ENCODE measurements at regions not wholly inside any gene's neighbourhood (a gene's known extent, or its start where the extent isn't known, plus 50 kb on each side); places are given as distances from the start of the nearest gene placed in this dataset.

- Mint-ChIP-seq H3K4me3 (no peak overlapping the region), H3K36me3 (no peaks in the 10 kb centered on the region), H3K9me3 (peaks cover 0 to 2% (median 0%) of the 10 kb centered on the region in 3 donors), H3K4me1 (no peaks in the 10 kb centered on the region), H3K27me3 (no peaks in the 10 kb centered on the region), H3K27ac (no peak overlapping the region)
Observed at GRCh38 chr11:92829671-92830070, 139.8 kb upstream of the MTNR1B start.

GRCh38 chr11:92830377-92831155 lies 138.9 kb upstream of the MTNR1B start:
- Mint-ChIP-seq H3K9me3 (peaks cover 0 to 2% (median 0%) of the 10 kb centered on the region in 3 donors), H3K36me3 (no peaks in the 10 kb centered on the region), H3K4me1 (no peaks in the 10 kb centered on the region), H3K27me3 (no peaks in the 10 kb centered on the region), H3K4me3 (peak overlapping the region in 1 of 4 donors; percentile 52), H3K27ac (no peak overlapping the region)

GRCh38 chr11:92834296-92835020 lies 135.0 kb upstream of the MTNR1B start:
- Mint-ChIP-seq H3K36me3 (no peaks in the 10 kb centered on the region), H3K27ac (no peak overlapping the region), H3K27me3 (no peaks in the 10 kb centered on the region), H3K9me3 (peaks cover 0 to 2% (median 0%) of the 10 kb centered on the region in 3 donors), H3K4me3 (no peak overlapping the region), H3K4me1 (no peaks in the 10 kb centered on the region)

DNA sequence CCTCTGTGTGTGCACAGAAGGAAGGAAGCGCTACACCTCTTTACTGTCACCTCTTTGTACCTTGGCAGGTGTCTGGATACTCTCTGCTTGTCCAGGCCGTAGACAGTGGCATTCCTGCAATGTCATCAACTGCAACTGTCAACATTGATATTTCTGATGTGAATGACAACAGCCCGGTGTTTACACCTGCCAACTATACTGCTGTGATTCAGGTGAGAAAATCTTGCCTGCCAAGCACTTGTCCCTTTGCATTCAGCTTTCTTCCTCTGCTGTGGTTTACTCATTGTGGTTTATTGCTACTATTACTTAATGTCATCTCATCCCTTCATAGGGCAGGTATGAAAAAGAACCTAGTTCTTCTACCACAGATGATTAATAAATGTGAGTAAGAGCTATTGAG lies 131.9 kb upstream of the MTNR1B start:
- Mint-ChIP-seq H3K36me3 (no peaks in the 10 kb centered on the region), H3K27ac (no peak overlapping the region), H3K9me3 (no peaks in the 10 kb centered on the region), H3K4me1 (no peaks in the 10 kb centered on the region), H3K4me3 (no peak overlapping the region), H3K27me3 (no peaks in the 10 kb centered on the region)

- no peaks in the 10 kb centered on the region for H3K4me1 Mint-ChIP-seq
- H3K27me3 Mint-ChIP-seq: no peaks in the 10 kb centered on the region
- H3K36me3 Mint-ChIP-seq: no peaks in the 10 kb centered on the region
- H3K27ac Mint-ChIP-seq: no peak overlapping the region
- H3K9me3 Mint-ChIP-seq: no peaks in the 10 kb centered on the region
- no peak overlapping the region for H3K4me3 Mint-ChIP-seq
Observed at GRCh38 chr11:92838759-92839310, 130.6 kb upstream of the MTNR1B start.

DNA sequence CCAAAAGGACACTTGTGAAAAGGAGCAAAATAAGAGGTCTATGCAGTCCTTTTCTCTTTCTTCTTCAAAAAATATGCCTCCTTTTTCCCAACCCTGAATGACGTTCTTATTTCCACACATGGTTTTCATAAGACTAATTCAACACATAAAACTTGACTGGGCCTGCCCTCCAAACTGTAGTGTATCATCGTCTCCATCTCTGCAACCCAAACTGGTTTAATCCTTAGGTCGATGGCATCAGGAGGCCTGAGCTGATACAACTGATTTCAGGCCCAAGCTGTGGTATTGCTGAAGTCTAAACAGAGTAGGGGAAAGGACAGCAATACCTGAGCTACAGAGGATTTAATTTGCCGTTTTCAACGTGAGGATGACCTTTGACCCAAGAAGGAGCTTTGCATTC lies 130.0 kb upstream of the MTNR1B start:
- H3K36me3 Mint-ChIP-seq: no peaks in the 10 kb centered on the region
- H3K9me3 Mint-ChIP-seq: no peaks in the 10 kb centered on the region
- no peak overlapping the region for H3K4me3 Mint-ChIP-seq
- H3K27me3 Mint-ChIP-seq: no peaks in the 10 kb centered on the region
- peak overlapping the region in 1 of 3 donors; percentile 39 for H3K27ac Mint-ChIP-seq
- H3K4me1 Mint-ChIP-seq: no peaks in the 10 kb centered on the region

DNA sequence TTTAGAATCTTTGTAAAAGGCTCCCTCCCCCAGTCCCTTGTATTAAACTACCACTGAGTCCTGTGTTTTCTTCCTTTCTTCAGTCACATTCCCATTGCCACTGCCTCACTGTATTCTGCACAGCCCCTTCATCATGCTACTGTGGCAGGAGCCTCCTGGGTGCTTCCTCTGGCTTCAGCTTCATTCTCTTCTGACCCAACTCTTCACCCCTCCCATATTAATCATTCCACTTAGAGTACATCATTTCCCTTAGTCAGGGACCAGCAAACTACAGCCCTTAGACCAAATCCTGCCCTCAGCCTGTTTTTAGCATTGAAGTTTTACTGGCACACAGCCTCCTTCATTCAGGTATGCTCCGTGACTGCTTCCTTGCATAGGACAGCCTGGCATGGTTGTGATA lies 127.7 kb upstream of the MTNR1B start:
- H3K4me3 Mint-ChIP-seq: no peak overlapping the region
- H3K27ac Mint-ChIP-seq: no peak overlapping the region
- H3K36me3 Mint-ChIP-seq: no peaks in the 10 kb centered on the region
- no peaks in the 10 kb centered on the region for H3K4me1 Mint-ChIP-seq
- H3K9me3 Mint-ChIP-seq: no peaks in the 10 kb centered on the region
- H3K27me3 Mint-ChIP-seq: no peaks in the 10 kb centered on the region

DNA sequence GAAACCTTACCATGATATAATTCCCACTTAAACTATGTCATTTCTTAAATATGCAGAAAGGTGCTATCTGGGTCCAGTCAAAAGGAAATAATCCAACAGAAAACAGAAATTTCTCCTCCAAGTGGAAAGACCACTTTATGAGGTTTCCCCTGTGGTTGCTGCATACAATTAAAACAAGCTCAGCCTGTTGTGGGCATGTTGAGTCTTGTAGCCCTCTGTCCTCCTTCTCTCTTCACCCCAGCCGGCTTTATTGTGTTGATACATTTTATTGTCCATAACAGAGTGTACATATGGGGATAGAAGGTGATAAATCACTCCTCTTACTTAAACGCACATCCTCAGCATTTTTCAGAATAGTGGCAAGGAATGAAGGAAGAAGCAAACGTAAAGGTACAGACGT lies 126.0 kb upstream of the MTNR1B start:
- Mint-ChIP-seq H3K27me3 (no peaks in the 10 kb centered on the region), H3K9me3 (no peaks in the 10 kb centered on the region), H3K27ac (no peak overlapping the region), H3K4me3 (no peak overlapping the region), H3K4me1 (no peaks in the 10 kb centered on the region), H3K36me3 (no peaks in the 10 kb centered on the region)

GRCh38 chr11:92844197-92844596 lies 125.3 kb upstream of the MTNR1B start:
- no peaks in the 10 kb centered on the region for H3K27me3 Mint-ChIP-seq
- H3K4me1 Mint-ChIP-seq: no peaks in the 10 kb centered on the region
- H3K36me3 Mint-ChIP-seq: no peaks in the 10 kb centered on the region
- no peaks in the 10 kb centered on the region for H3K9me3 Mint-ChIP-seq
- H3K27ac Mint-ChIP-seq: no peak overlapping the region
- H3K4me3 Mint-ChIP-seq: no peak overlapping the region

DNA sequence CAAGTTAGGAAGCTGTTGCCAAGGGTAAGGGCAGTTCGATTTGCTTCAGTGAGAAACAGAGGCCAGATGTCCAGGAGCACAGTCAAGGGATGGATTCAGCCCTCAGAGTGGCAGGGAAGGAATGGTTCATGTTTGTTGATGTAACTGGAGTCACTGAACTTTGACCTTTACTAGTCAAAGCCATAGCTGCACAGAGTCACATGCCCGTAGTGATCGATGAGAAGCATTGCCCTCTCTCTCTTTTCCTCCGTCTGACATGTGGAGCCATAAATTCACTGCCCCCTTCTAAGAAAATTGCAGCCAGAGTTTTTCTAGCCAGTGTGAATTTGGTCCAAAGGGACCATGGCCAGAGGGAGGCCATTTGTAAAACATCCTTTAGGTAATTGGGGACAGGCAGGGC lies 124.1 kb upstream of the MTNR1B start:
- no peak overlapping the region for H3K27ac Mint-ChIP-seq

GRCh38 chr11:92845805-92846204 lies 123.6 kb upstream of the MTNR1B start:
- Mint-ChIP-seq H3K27ac (no peak overlapping the region), H3K4me3 (no peak overlapping the region), H3K4me1 (no peaks in the 10 kb centered on the region), H3K36me3 (no peaks in the 10 kb centered on the region), H3K27me3 (no peaks in the 10 kb centered on the region), H3K9me3 (peaks cover 0 to 2% (median 0%) of the 10 kb centered on the region in 3 donors)

More for the DNA sequence above, 124.1 kb upstream of the MTNR1B start:
- Mint-ChIP-seq H3K4me3 (no peak overlapping the region), H3K4me1 (no peaks in the 10 kb centered on the region), H3K36me3 (no peaks in the 10 kb centered on the region), H3K9me3 (peaks cover 0 to 1% (median 0%) of the 10 kb centered on the region in 3 donors), H3K27me3 (no peaks in the 10 kb centered on the region)

DNA sequence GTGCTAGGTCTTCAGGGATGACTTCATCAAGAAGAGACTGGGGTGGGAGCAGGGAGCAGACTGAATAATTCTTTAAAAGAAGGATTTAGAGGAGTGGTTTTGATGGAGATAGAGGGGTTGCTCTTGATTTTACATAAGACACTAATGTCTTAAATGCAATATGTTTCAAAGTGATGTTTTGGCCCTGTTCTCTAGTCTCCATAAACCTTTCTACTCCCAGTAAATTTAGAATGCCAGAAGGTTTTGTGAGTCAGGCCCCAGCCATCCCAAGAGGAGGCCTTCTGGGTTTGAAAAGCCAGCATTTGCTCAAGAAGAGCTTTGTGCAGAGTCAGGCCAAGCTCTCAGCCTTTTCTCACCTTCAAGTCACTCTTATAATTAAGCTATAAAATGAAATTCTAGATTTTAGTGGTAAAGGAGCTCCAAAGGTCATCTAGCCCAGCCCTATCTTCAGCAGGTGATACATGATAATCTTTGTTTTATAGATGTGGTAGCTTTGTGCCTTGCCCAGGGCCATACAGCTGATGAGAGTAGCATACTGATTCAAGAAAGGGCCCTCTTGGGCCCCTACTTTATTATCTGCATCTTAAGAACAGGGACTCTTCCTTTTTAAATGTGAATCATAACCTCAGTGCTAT lies 122.8 kb upstream of the MTNR1B start:
- Mint-ChIP-seq H3K27me3 (no peaks in the 10 kb centered on the region), H3K27ac (no peak overlapping the region), H3K36me3 (no peaks in the 10 kb centered on the region), H3K4me1 (no peaks in the 10 kb centered on the region), H3K4me3 (no peak overlapping the region), H3K9me3 (peaks cover 0 to 2% (median 0%) of the 10 kb centered on the region in 3 donors)

GRCh38 chr11:92848578-92848977 lies 120.9 kb upstream of the MTNR1B start:
- Mint-ChIP-seq H3K9me3 (peaks cover 0 to 2% (median 0%) of the 10 kb centered on the region in 3 donors), H3K27ac (no peak overlapping the region), H3K4me1 (no peaks in the 10 kb centered on the region), H3K27me3 (no peaks in the 10 kb centered on the region), H3K36me3 (no peaks in the 10 kb centered on the region), H3K4me3 (no peak overlapping the region)

- no peak overlapping the region for H3K27ac Mint-ChIP-seq
Observed at GRCh38 chr11:92850296-92850826, 119.1 kb upstream of the MTNR1B start.

DNA sequence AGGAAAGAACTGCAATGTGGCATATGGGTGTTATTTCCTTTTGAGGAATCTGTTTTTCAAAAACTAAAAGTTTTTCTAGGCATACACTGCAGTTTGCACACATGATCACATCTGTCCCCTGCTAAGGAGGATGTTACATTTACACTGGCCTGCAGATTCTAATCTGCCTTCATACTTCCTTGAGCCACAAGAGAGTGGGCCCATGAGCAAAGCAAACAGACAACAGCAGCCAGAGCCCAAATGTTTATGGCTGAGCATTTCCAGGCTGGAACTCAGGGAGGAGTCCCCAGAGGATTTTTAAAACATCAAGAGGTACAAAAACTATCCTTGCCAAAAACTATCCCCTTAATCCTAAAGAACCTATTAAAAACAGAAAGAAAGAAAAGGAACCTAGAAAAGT lies 117.2 kb upstream of the MTNR1B start:
- Mint-ChIP-seq H3K4me1 (no peaks in the 10 kb centered on the region), H3K4me3 (no peak overlapping the region), H3K27ac (no peak overlapping the region), H3K9me3 (peaks cover 0 to 2% (median 0%) of the 10 kb centered on the region in 3 donors), H3K27me3 (no peaks in the 10 kb centered on the region), H3K36me3 (no peaks in the 10 kb centered on the region)

More at GRCh38 chr11:92850296-92850826, 119.1 kb upstream of the MTNR1B start:
- Mint-ChIP-seq H3K4me1 (no peaks in the 10 kb centered on the region), H3K36me3 (no peaks in the 10 kb centered on the region), H3K27me3 (no peaks in the 10 kb centered on the region), H3K4me3 (no peak overlapping the region), H3K9me3 (peaks cover 0 to 2% (median 0%) of the 10 kb centered on the region in 3 donors)
